Upper lobe of left lung (tissue), 4 donors: ENCODE measurements at regions not wholly inside any gene's neighbourhood (a gene's known extent, or its start where the extent isn't known, plus 50 kb on each side); places are given as distances from the start of the nearest gene placed in this dataset.

Experiments
- CTCF ChIP-seq, 6 experiments: fragments of 450-650 bp in 4 of 6; fragments of 200-600 bp in 2 of 6; sonication (generic) in 2 of 6; IDR thresholded peaks; one replicate each; pipeline ENCODE4 v1.5.1; 2016 to 2019; ENCODE audit warnings: antibody characterized with exemption in 6 of 6
- EP300 ChIP-seq, 4 donors: sonication (generic); formaldehyde crosslinking; IDR thresholded peaks; one replicate each; pipeline ENCODE4 v1.5.1; 2017; ENCODE audit warnings: antibody characterized with exemption in 4 of 4, control low read depth in 2 of 4
- POLR2A ChIP-seq, 4 donors: fragments of 450-650 bp; IDR thresholded peaks; one replicate each; pipeline ENCODE4 v1.5.1; 2016 to 2017; ENCODE audit warnings: antibody characterized with exemption in 4 of 4, mild to moderate bottlenecking in 2 of 4

- TF ChIP-seq EP300 (IDR thresholded peaks at IDR 0.05) (no peak), CTCF (IDR thresholded peaks at IDR 0.05) (no peak), POLR2A (IDR thresholded peaks at IDR 0.05) (no peak)
These were observed 589.8 kb upstream of the CDH5 start for GRCh38 chr16:65776639-65777183.
